HepG2 (cell line): ENCODE measurements at regions not wholly inside any gene's neighbourhood (a gene's known extent, or its start where the extent isn't known, plus 50 kb on each side); places are given as distances from the start of the nearest gene placed in this dataset.

ENCODE experiments used
- ATAC-seq: fragments of 200-7000 bp; cut with Tn5 transposase; 3 replicates; pipeline ENCODE4 v1.9.1; 2020; ENCODE audit warnings: mild to moderate bottlenecking, moderate library complexity
- BruUV-seq: library from RNA; stranded (reverse); fragments of 400-500 nt; replicated peaks from 2 replicates; lab custom pipeline; 2021; lab: Mats Ljungman, UMichigan
- CTCF ChIA-PET: fragments of 300-600 bp; formaldehyde crosslinking; extraction: SDS; loops from one replicate; lab custom pipeline; 2021; ENCODE audit warnings: low total read pairs, inconsistent platforms, low intra/inter-chr PET ratio; lab: Yijun Ruan, JAX
- POLR2A ChIA-PET: fragments of 350-600 bp; sonication (Branson Sonifier 250); formaldehyde crosslinking; loops from one replicate; lab custom pipeline; 2020; ENCODE audit warnings: antibody characterized with exemption, inconsistent platforms; lab: Yijun Ruan, JAX
- DNase-seq: peaks from one replicate; pipeline ENCODE4 v3.0.0-alpha.2; 2015; ENCODE audit warnings: low spot score
- FAIRE-seq: peaks from 3 replicates; lab custom pipeline; 2011; peaks lifted over from hg19 to GRCh38; lab: Jason Lieb, UNC
- H2AFZ ChIP-seq: one replicate; pipeline ENCODE4 v1.6.1; 2011; ENCODE audit warnings: low read length, inconsistent platforms
- H3K27ac ChIP-seq: fragments of 300-600 bp; 3 replicates; pipeline ENCODE4 v1.8.0; 2011; ENCODE audit warnings: mixed run types, mild to moderate bottlenecking, mixed read lengths, low read length, inconsistent platforms; ENCODE audit not compliant: insufficient read depth; ENCODE audit errors: extremely low read length
- H3K27me3 ChIP-seq, 2 experiments: fragments of 200-600 bp in 1 of 2; 2 replicates in 1 of 2; 3 replicates in 1 of 2; pipeline versions ENCODE4 v1.6.0 to v1.8.0; 2011; ENCODE audit warnings: low read length in 2 of 2, mild to moderate bottlenecking in 2 of 2, moderate library complexity in 2 of 2, inconsistent platforms in 1 of 2; ENCODE audit not compliant: insufficient read depth in 2 of 2, control insufficient read depth in 1 of 2
- H3K36me3 ChIP-seq, 2 experiments: fragments of 200-600 bp in 1 of 2; replicated peaks in 1 of 2; 2 replicates in 1 of 2; 3 replicates in 1 of 2; pipeline versions ENCODE4 v1.5.1 to v1.8.0; 2011; ENCODE audit warnings: low read length in 2 of 2, inconsistent platforms in 1 of 2; ENCODE audit not compliant: insufficient read depth in 2 of 2, control insufficient read depth in 1 of 2
- H3K4me1 ChIP-seq: 2 replicates; pipeline ENCODE4 v1.5.1; 2012; ENCODE audit warnings: low read length, inconsistent platforms; ENCODE audit not compliant: insufficient read depth
- H3K4me2 ChIP-seq: 2 replicates; pipeline ENCODE4 v1.6.0; 2011; ENCODE audit warnings: low read depth, low read length, inconsistent platforms
- H3K4me3 ChIP-seq, 3 experiments: fragments of 200-600 bp in 1 of 3; sonication (generic), shearing (Covaris generic) in 1 of 3; replicated peaks in 1 of 3; 2 replicates each; pipeline ENCODE4 v1.5.1; 2011 to 2016; ENCODE audit warnings: low read length in 3 of 3, inconsistent platforms in 2 of 3, low read depth in 2 of 3, mild to moderate bottlenecking in 2 of 3, control low read depth in 1 of 3, mixed read lengths in 1 of 3; ENCODE audit not compliant: insufficient read depth in 1 of 3
- H3K79me2 ChIP-seq: one replicate; pipeline ENCODE4 v1.6.1; 2011; ENCODE audit warnings: low read length, inconsistent platforms; ENCODE audit not compliant: insufficient read depth
- H3K9ac ChIP-seq: 2 replicates; pipeline ENCODE4 v1.6.0; 2011; ENCODE audit warnings: mild to moderate bottlenecking, low read depth, low read length, inconsistent platforms; ENCODE audit not compliant: insufficient read depth
- H3K9me3 ChIP-seq: 2 replicates; pipeline ENCODE4 v1.5.1; 2012; ENCODE audit warnings: mild to moderate bottlenecking, low read length
- H4K20me1 ChIP-seq: 2 replicates; pipeline ENCODE4 v1.6.0; 2011; ENCODE audit warnings: inconsistent platforms, mild to moderate bottlenecking, low read length, moderate library complexity; ENCODE audit not compliant: insufficient read depth
- BATF2 ChIP-seq: sonication (generic); formaldehyde crosslinking; IDR thresholded peaks from 2 replicates; pipeline ENCODE4 v1.8.0; 2022; ENCODE audit warnings: mild to moderate bottlenecking, missing genetic modification reagents, moderate library complexity
- BRF2 ChIP-seq: sonication (generic); formaldehyde crosslinking; IDR thresholded peaks from 2 replicates; pipeline ENCODE4 v1.8.1; 2022; ENCODE audit warnings: mild to moderate bottlenecking, missing genetic modification reagents
- DMTF1 ChIP-seq: sonication (generic); formaldehyde crosslinking; IDR thresholded peaks from 2 replicates; pipeline ENCODE4 v1.4.0; 2020; ENCODE audit warnings: mild to moderate bottlenecking, missing genetic modification reagents
- EP300 ChIP-seq, 3 experiments: sonication (generic) in 1 of 3; formaldehyde crosslinking in 1 of 3; IDR thresholded peaks; 2 replicates each; pipeline versions ENCODE4 v1.5.1 to v1.6.1; 2011 to 2020; ENCODE audit warnings: low read depth in 2 of 3, low read length in 2 of 3, borderline replicate concordance in 1 of 3, improper control_type of control experiment in 1 of 3, mild to moderate bottlenecking in 1 of 3, missing genetic modification reagents in 1 of 3, moderate library complexity in 1 of 3
- FOXK2 ChIP-seq: fragments of 450-650 bp; IDR thresholded peaks from 2 replicates; pipeline ENCODE4 v1.6.1; 2016
- HNF4A ChIP-seq: sonication (generic); formaldehyde crosslinking; IDR thresholded peaks from 2 replicates; pipeline ENCODE4 v1.4.0; 2020; ENCODE audit warnings: missing genetic modification reagents
- MZF1 ChIP-seq: sonication (generic); formaldehyde crosslinking; IDR thresholded peaks from 2 replicates; pipeline ENCODE4 v1.8.1; 2023; ENCODE audit warnings: mild to moderate bottlenecking, missing genetic modification reagents, borderline replicate concordance
- NAIF1 ChIP-seq: sonication (generic); formaldehyde crosslinking; IDR thresholded peaks from 2 replicates; pipeline ENCODE4 v1.5.0; 2020; ENCODE audit warnings: mild to moderate bottlenecking, missing genetic modification reagents, borderline replicate concordance
- RXRA ChIP-seq: sonication (generic); formaldehyde crosslinking; IDR thresholded peaks from 2 replicates; pipeline ENCODE4 v1.5.1; 2020; ENCODE audit warnings: missing genetic modification reagents
- SYNCRIP ChIP-seq: fragments of 200-400 bp; formaldehyde crosslinking; IDR thresholded peaks from 2 replicates; pipeline ENCODE4 v1.6.1; 2018; ENCODE audit warnings: mild to moderate bottlenecking, low read depth, low read length; ENCODE audit not compliant: insufficient read depth
- TFDP1 ChIP-seq: IDR thresholded peaks from 2 replicates; pipeline ENCODE4 v1.6.1; 2016; ENCODE audit warnings: missing compliant biosample characterization, missing genetic modification reagents, borderline replicate concordance
- ZBTB2 ChIP-seq: sonication (generic); formaldehyde crosslinking; IDR thresholded peaks from 2 replicates; pipeline ENCODE4 v1.8.0; 2022; ENCODE audit warnings: low read depth, missing genetic modification reagents
- ZBTB20 ChIP-seq: sonication (generic); formaldehyde crosslinking; IDR thresholded peaks from 2 replicates; pipeline ENCODE4 v1.8.1; 2023; ENCODE audit warnings: missing genetic modification reagents, low read depth, mild to moderate bottlenecking, borderline replicate concordance
- ZFP62 ChIP-seq: sonication (generic); formaldehyde crosslinking; IDR thresholded peaks from 2 replicates; pipeline ENCODE4 v1.4.0; 2020; ENCODE audit warnings: missing genetic modification reagents
- ZNF3 ChIP-seq: IDR thresholded peaks from 2 replicates; pipeline ENCODE4 v1.7.0; 2017; ENCODE audit warnings: inconsistent platforms
- ZNF652 ChIP-seq: IDR thresholded peaks from 2 replicates; pipeline ENCODE4 v1.6.1; 2016; ENCODE audit warnings: low read depth, borderline replicate concordance
- whole genome bisulfite sequencing: methylation state at CpG from one replicate; pipeline ENCODE4 v1.1.6; 2017; ENCODE audit warnings: low lambda C conversion rate; 5-methylcytosine and 5-hydroxymethylcytosine counted together
- in situ Hi-C: cut with HindIII; loops from 2 replicates; pipeline ENCODE4 v1.10.0; 2017; ENCODE audit warnings: low pct_unique_long_range_greater_than_20kb; ENCODE audit not compliant: extremely low pct_ligation_motif_present
- intact Hi-C: fragments of 100-400 bp; cut with micrococcal nuclease; formaldehyde crosslinking; loops from one replicate; pipeline ENCODE4 v1.10.0; 2022; ENCODE audit not compliant: unreplicated experiment

- TF ChIP-seq ZBTB2 (CRISPR knock-in tag) (no peak), DMTF1 (CRISPR knock-in tag) (no peak), BATF2 (no peak), SYNCRIP (no peak)
- TF ChIP-seq, all 625 proteins: peak for 0
These were observed 143.8 kb downstream of the HAUS1 start (continued) for GRCh38 chr18:46247942-46248341.

- CTCF ChIA-PET: no interaction called here
- no peak overlapping the region for H3K4me3 ChIP-seq
- intact Hi-C loops: no loop called here
- H3K9ac ChIP-seq: no peak overlapping the region
- POLR2A ChIA-PET: no interaction called here
- H3K27ac ChIP-seq: no peak overlapping the region
- H3K4me2 ChIP-seq: no peak overlapping the region
- FAIRE-seq (no peak), ATAC-seq (no peak), DNase-seq (no peak)
- H3K9me3 ChIP-seq: no peaks in the 10 kb centered on the region
- H4K20me1 ChIP-seq: no peaks in the 10 kb centered on the region
- WGBS: 94% methylated on average over 4 of the region's 4 CpGs
- in situ Hi-C loops: no loop called here
- peaks cover 0 to 11% of the 10 kb centered on the region in 2 experiments; a peak in 2 of 5 replicates for H3K36me3 ChIP-seq
- no peaks in the 10 kb centered on the region for H3K27me3 ChIP-seq
- no TSS peak for BruUV-seq
- no peak overlapping the region for H2AFZ ChIP-seq
- H3K79me2 ChIP-seq: no peaks in the 10 kb centered on the region
- H3K4me1 ChIP-seq: no peaks in the 10 kb centered on the region
- no peak for TF ChIP-seq ZNF3
- no peak for TF ChIP-seq ZFP62
- no peak for TF ChIP-seq TFDP1 (CRISPR knock-in tag)
- TF ChIP-seq MZF1 (CRISPR knock-in tag): no peak
- TF ChIP-seq FOXK2: no peak
- TF ChIP-seq EP300 (IDR thresholded peaks at IDR 0.05; ENCODE audit: low read depth in 2 of 2, low read length in 2 of 2): no peak
- TF ChIP-seq EP300 (CRISPR knock-in tag; IDR thresholded peaks at IDR 0.05; ENCODE audit: borderline replicate concordance): no peak
- no peak for TF ChIP-seq ZBTB20 (CRISPR knock-in tag)
- no peak for TF ChIP-seq ZNF652 (CRISPR knock-in tag)
- TF ChIP-seq HNF4A: no peak
- no peak for TF ChIP-seq RXRA
- TF ChIP-seq NAIF1 (CRISPR knock-in tag): no peak
- no peak for TF ChIP-seq BRF2
These were observed 146.1 kb downstream of the HAUS1 start for GRCh38 chr18:46250084-46250811.
